Mesendoderm (in vitro differentiated cells): ENCODE measurements at regions not wholly inside any gene's neighbourhood (a gene's known extent, or its start where the extent isn't known, plus 50 kb on each side); places are given as distances from the start of the nearest gene placed in this dataset.

Experiments used
- DNase-seq: peaks from one replicate; pipeline ENCODE4 v3.0.0; 2013
- H2AK5ac ChIP-seq: 2 replicates; pipeline ENCODE4 v1.6.1; 2013; ENCODE audit warnings: low read length, inconsistent platforms
- H2BK120ac ChIP-seq: 2 replicates; pipeline ENCODE4 v1.6.1; 2013; ENCODE audit warnings: low read depth, mild to moderate bottlenecking, low read length, moderate library complexity, mixed read lengths
- H2BK15ac ChIP-seq: replicated peaks from 2 replicates; pipeline ENCODE4 v1.6.1; 2013; ENCODE audit warnings: low read depth, mild to moderate bottlenecking, moderate library complexity
- H2BK5ac ChIP-seq: 2 replicates; pipeline ENCODE4 v1.6.1; 2013; ENCODE audit warnings: low read length, inconsistent platforms
- H3K18ac ChIP-seq: 2 replicates; pipeline ENCODE4 v1.6.1; 2013; ENCODE audit warnings: mild to moderate bottlenecking, low read length, mixed read lengths
- H3K23ac ChIP-seq: one replicate; pipeline ENCODE4 v1.6.1; 2013; ENCODE audit warnings: low read length
- H3K27ac ChIP-seq: 2 replicates; pipeline ENCODE4 v1.5.1; 2013; ENCODE audit warnings: low read depth, mild to moderate bottlenecking, inconsistent platforms, low read length, moderate library complexity
- H3K27me3 ChIP-seq: 2 replicates; pipeline ENCODE4 v1.6.1; 2013; ENCODE audit warnings: low read length, control low read depth, mild to moderate bottlenecking, inconsistent platforms; ENCODE audit not compliant: insufficient read depth, poor library complexity
- H3K36me3 ChIP-seq: 2 replicates; pipeline ENCODE4 v1.6.1; 2013; ENCODE audit warnings: low read length, inconsistent platforms; ENCODE audit not compliant: control insufficient read depth, insufficient read depth
- H3K4ac ChIP-seq: one replicate; pipeline ENCODE4 v1.6.1; 2013; ENCODE audit warnings: low read depth, mild to moderate bottlenecking, low read length, moderate library complexity
- H3K4me1 ChIP-seq: 2 replicates; pipeline ENCODE4 v1.6.1; 2013; ENCODE audit warnings: low read depth, low read length, inconsistent platforms; ENCODE audit not compliant: control insufficient read depth
- H3K4me2 ChIP-seq: 2 replicates; pipeline ENCODE4 v1.6.1; 2013; ENCODE audit warnings: low read length
- H3K4me3 ChIP-seq: 2 replicates; pipeline ENCODE4 v1.5.1; 2013; ENCODE audit warnings: mild to moderate bottlenecking, low read length
- H3K56ac ChIP-seq: one replicate; pipeline ENCODE4 v1.6.1; 2013; ENCODE audit warnings: low read length
- H3K79me1 ChIP-seq: 2 replicates; pipeline ENCODE4 v1.6.1; 2013; ENCODE audit warnings: low read length, inconsistent platforms
- H3K79me2 ChIP-seq: 2 replicates; pipeline ENCODE4 v1.6.1; 2013; ENCODE audit warnings: mild to moderate bottlenecking, low read length; ENCODE audit not compliant: control insufficient read depth, insufficient read depth
- H3K9ac ChIP-seq: 2 replicates; pipeline ENCODE4 v1.6.1; 2013; ENCODE audit warnings: low read length, inconsistent platforms
- H4K5ac ChIP-seq: one replicate; pipeline ENCODE4 v1.6.1; 2013; ENCODE audit warnings: low read length
- H4K8ac ChIP-seq: one replicate; pipeline ENCODE4 v1.6.1; 2013; ENCODE audit warnings: low read depth, mild to moderate bottlenecking, control low read depth, low read length, moderate library complexity
- WGBS: extraction: QIAGEN DNeasy Blood & Tissue Kit; methylation state at CpG from one replicate; pipeline ENCODE4 v1.1.7; 2013; ENCODE audit warnings: low lambda C conversion rate, missing lambda C conversion rate; ENCODE audit not compliant: insufficient coverage; ENCODE audit errors: extremely low coverage; 5-methylcytosine and 5-hydroxymethylcytosine counted together

DNA sequence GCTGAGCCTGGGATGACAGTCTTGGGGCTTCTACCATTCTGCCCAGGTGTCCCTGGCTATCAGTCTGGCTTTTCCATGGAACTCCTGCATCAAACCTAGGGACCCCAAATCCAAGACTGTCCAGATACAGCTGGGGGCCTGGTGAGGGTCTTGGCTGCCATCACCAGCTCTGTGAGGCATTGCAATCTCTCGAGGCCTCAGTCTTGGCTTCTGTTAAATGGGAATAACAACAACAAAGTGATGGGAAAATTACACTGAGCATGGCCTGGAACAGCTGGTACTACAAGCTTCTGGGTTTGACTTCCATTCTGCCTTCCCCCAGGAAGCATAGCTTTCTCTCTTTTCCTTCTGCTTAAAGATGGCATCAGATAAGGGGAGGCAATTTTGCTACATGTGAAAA, 50.0 kb upstream of the LCTL start:
- H3K79me2 ChIP-seq = no peaks in the 10 kb centered on the region
- no peak overlapping the region for H4K5ac ChIP-seq
- H3K18ac ChIP-seq = no peak overlapping the region
- no peak overlapping the region for H3K9ac ChIP-seq
- no peaks in the 10 kb centered on the region for H3K36me3 ChIP-seq
- no peak overlapping the region for H3K23ac ChIP-seq
- H3K79me1 ChIP-seq = no peaks in the 10 kb centered on the region
- no peak overlapping the region for H3K4me2 ChIP-seq
- H3K27me3 ChIP-seq = no peaks in the 10 kb centered on the region
- no peak overlapping the region for H3K27ac ChIP-seq
- H3K4me1 ChIP-seq = peaks cover 4% of the 10 kb centered on the region
- no peak overlapping the region for H2BK5ac ChIP-seq
- no peak for DNase-seq
- no peak overlapping the region for H3K56ac ChIP-seq
- H2BK15ac ChIP-seq = no peak overlapping the region
- H2AK5ac ChIP-seq = no peak overlapping the region
- H3K4ac ChIP-seq = no peak overlapping the region
- no CpG with 5 or more reads among the region's 1 CpG for WGBS
- no peak overlapping the region for H4K8ac ChIP-seq
- no peak overlapping the region for H2BK120ac ChIP-seq
- H3K4me3 ChIP-seq = no peak overlapping the region

DNA sequence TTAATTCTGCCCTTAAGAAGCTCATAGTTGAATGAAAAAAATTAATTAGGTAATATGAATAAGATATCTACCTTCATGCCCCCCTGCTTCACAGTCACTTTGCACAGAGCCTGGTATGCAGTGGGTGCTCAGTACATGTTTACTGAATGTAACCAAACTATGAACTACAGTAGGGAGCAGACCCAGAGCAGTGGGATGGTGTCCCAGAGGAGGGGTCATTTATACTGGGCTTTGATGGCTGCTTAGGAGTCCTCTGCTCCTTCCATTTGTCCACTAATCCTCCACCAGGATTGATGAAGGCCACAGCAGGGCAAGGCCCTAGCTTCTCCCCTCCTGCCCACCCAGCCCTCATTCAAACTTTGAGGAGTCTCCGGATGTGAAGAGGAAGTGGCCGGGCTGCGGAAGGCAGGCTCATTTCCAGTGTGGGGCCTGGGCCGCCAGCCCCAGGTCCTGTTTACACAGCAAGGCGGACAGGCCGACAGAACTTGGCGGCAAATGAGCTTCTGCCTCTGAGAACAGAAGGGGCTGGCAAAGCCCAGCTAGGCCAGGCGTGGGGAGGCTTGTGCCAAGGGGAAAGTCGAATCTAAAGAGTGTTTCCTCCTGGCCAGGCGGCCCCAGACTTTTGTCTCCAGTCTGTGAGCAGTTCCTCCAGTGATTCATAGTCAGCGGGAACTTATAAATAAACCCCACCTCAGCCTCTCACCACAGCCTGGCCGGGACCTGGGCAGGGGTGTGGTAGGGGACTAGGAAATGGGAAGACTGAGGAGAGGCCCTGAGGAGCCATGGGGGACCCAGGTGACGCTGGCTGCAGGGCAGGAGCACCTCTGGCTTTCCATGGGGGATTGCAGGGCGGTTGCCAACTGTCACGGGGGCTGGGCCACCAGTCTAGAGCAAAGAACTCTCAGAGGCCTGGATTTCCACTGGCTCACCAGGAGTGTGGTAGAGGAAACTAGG, 51.6 kb upstream of the LCTL start:
- Histone ChIP-seq H3K4me2 (no peak overlapping the region), H3K27me3 (no peaks in the 10 kb centered on the region), H3K18ac (peak overlapping the region; percentile 71), H3K79me2 (no peaks in the 10 kb centered on the region), H3K4ac (peak overlapping the region; percentile 27), H2BK15ac (no peak overlapping the region), H3K27ac (no peak overlapping the region), H3K4me3 (no peak overlapping the region), H4K5ac (no peak overlapping the region), H4K8ac (no peak overlapping the region), H2BK5ac (peak overlapping the region; percentile 66), H3K23ac (no peak overlapping the region), H3K79me1 (no peaks in the 10 kb centered on the region), H2AK5ac (no peak overlapping the region), H3K36me3 (no peaks in the 10 kb centered on the region), H3K4me1 (peaks cover 9% of the 10 kb centered on the region), H3K9ac (peak overlapping the region; percentile 46), H3K56ac (peak overlapping the region; percentile 83), H2BK120ac (peak overlapping the region; percentile 4)
- DNase-seq = no peak
- no CpG with 5 or more reads among the region's 15 CpGs for WGBS

DNA sequence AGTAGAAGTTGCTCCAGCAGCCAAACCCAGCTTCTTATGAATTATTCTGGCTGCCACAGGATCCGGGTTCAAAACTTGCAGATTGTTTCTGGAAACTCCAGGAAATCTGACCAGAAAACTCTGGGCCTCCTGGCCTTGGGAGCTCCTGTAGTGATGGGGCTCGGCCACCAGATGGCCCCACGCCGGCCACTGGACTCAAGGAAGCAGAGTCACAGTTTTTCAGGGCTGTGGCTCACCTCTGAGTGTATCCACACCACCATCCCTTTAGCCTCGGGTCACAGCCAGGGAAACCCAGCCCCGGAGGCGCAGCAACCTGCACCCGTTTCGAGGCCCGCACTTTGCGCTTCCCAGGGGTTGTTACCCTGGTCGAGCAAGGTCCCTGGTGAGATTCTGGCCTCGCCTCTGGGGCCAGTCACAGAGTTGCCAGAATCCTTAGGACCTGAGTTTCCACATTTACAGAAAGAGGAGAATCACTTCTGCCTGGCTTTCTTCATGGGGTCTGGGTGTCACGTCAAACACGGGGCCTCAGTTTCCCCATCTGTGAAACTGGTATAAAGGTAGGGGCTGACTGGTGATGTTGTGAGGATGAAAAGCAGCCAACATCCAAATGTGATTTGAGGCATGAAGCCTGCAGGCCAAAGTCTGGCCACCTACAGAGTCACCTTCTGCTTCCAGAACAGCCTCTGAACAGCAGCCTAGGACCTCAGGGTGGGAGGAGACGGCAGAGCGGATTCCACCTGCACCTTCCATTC, 53.5 kb upstream of the LCTL start:
- H2BK15ac ChIP-seq = no peak overlapping the region
- peak overlapping the region; percentile 99 for H3K4ac ChIP-seq
- no peaks in the 10 kb centered on the region for H3K36me3 ChIP-seq
- no peak overlapping the region for H4K8ac ChIP-seq
- H2AK5ac ChIP-seq = peak overlapping the region; percentile 84
- H2BK120ac ChIP-seq = peak overlapping the region; percentile 33
- H3K56ac ChIP-seq = peak overlapping the region; percentile 74
- H3K9ac ChIP-seq = peak overlapping the region; percentile 23
- WGBS = no CpG with 5 or more reads among the region's 17 CpGs
- no peak overlapping the region for H3K23ac ChIP-seq
- no peak overlapping the region for H4K5ac ChIP-seq
- H2BK5ac ChIP-seq = peak overlapping the region; percentile 49
- H3K79me2 ChIP-seq = no peaks in the 10 kb centered on the region
- H3K79me1 ChIP-seq = no peaks in the 10 kb centered on the region
- H3K27me3 ChIP-seq = no peaks in the 10 kb centered on the region
- H3K4me2 ChIP-seq = no peak overlapping the region
- DNase-seq = peak; percentile 91
- H3K18ac ChIP-seq = peak overlapping the region; percentile 86
- H3K4me1 ChIP-seq = peaks cover 15% of the 10 kb centered on the region
- H3K27ac ChIP-seq = peak overlapping the region; percentile 37
- H3K4me3 ChIP-seq = no peak overlapping the region

DNA sequence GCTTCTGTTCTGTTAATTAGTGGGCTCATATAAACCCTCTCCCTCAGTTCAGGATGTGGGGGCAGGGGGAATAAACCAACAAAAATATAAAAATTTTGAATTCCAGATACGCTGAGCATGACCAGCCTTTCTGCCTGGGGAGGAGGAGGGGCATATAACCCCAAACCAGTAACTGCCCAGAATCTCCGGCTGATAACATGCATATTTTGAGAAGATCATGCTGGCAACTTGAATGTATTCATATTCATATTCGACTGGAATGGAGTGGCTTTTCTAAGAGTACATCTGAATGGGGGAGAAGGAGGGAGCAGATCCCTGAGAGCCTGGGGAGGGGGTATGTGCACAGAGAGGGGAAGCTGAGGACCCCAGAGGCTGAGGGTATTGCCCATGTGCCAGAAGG, 54.5 kb upstream of the LCTL start:
- Histone ChIP-seq H4K8ac (no peak overlapping the region), H3K36me3 (no peaks in the 10 kb centered on the region), H2AK5ac (peak overlapping the region; percentile 73), H2BK5ac (peak overlapping the region; percentile 98), H3K4me3 (no peak overlapping the region), H3K79me2 (no peaks in the 10 kb centered on the region), H2BK15ac (peak overlapping the region; percentile 9), H3K18ac (peak overlapping the region; percentile 92), H3K9ac (no peak overlapping the region), H2BK120ac (peak overlapping the region; percentile 93), H3K56ac (peak overlapping the region; percentile 96), H3K79me1 (no peaks in the 10 kb centered on the region), H4K5ac (no peak overlapping the region), H3K27me3 (no peaks in the 10 kb centered on the region), H3K23ac (no peak overlapping the region), H3K4me1 (peaks cover 15% of the 10 kb centered on the region), H3K27ac (no peak overlapping the region), H3K4ac (peak overlapping the region; percentile 99), H3K4me2 (no peak overlapping the region)
- no CpG with 5 or more reads among the region's 3 CpGs for WGBS
- DNase-seq = no peak

DNA sequence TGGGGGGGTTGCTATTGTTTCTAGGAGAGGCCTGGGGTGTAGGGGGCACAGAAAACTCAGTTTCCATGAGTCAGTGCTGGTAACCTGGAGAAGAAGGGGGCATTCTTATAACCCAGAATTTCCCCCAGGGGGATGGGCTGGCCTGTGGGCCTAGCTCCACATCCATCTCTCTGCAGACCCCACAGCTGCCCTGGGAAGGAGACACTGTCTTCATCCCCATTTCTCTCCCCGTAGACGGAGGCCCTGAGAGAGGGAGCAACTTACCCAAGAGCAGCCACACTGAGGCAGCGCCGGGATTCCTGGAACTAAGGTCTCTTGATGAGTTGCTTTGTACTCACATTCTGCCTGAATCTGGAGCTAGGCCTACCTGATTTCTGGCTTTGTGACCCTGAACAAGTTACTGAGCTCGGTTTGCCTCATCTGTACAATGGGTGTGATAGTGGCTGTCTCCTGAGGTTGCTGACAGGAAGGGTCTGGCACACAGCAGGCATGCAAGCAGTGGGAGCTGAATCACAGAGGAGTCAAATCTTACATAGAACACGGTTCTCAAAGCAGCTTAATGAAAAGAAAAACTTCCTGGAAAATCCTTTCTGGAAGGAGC, 55.0 kb upstream of the LCTL start:
- peaks cover 15% of the 10 kb centered on the region for H3K4me1 ChIP-seq
- no peak overlapping the region for H3K4me2 ChIP-seq
- peak overlapping the region; percentile 9 for H2BK15ac ChIP-seq
- H3K79me1 ChIP-seq = no peaks in the 10 kb centered on the region
- H4K5ac ChIP-seq = no peak overlapping the region
- H3K9ac ChIP-seq = peak overlapping the region; percentile 86
- H3K56ac ChIP-seq = peak overlapping the region; percentile 96
- H3K4me3 ChIP-seq = no peak overlapping the region
- no peaks in the 10 kb centered on the region for H3K36me3 ChIP-seq
- H2BK5ac ChIP-seq = peak overlapping the region; percentile 98
- H3K23ac ChIP-seq = peak overlapping the region; percentile 74
- peak overlapping the region; percentile 88 for H2AK5ac ChIP-seq
- WGBS = no CpG with 5 or more reads among the region's 6 CpGs
- no peak overlapping the region for H4K8ac ChIP-seq
- H3K27ac ChIP-seq = peak overlapping the region; percentile 90
- no peaks in the 10 kb centered on the region for H3K79me2 ChIP-seq
- peak overlapping the region; percentile 93 for H2BK120ac ChIP-seq
- peak overlapping the region; percentile 92 for H3K18ac ChIP-seq
- H3K27me3 ChIP-seq = no peaks in the 10 kb centered on the region
- H3K4ac ChIP-seq = peak overlapping the region; percentile 99
- no peak for DNase-seq
